NOMO-1 (cell line): ENCODE measurements at regions not wholly inside any gene's neighbourhood (a gene's known extent, or its start where the extent isn't known, plus 50 kb on each side); places are given as distances from the start of the nearest gene placed in this dataset.

Experiments
- DNase-seq, 2 experiments: peaks; one replicate each; lab custom pipeline; 2025; ENCODE audit not compliant: unreplicated experiment in 2 of 2; lab: John Stamatoyannopoulos, UW

DNA sequence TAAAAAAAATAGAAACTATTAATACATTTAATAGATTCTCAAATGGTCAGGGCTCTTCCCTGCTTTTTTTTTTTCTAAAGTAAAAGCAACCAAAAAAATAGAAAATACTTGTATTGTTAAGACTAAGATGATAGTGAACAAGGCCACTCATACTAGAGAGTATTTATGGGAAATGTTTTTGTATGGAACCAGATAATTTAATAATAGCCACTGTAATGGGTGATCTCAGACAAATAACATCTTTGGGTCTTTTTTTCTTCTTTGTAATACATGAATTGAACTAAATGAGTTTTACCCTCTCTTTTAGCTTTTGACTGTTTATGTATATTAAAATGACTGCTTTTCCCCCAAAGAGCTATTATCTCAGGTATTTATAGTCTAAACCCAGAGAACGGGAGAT lies 92.1 kb upstream of the ELOVL6 start:
- DNase-seq, result no peak

DNA sequence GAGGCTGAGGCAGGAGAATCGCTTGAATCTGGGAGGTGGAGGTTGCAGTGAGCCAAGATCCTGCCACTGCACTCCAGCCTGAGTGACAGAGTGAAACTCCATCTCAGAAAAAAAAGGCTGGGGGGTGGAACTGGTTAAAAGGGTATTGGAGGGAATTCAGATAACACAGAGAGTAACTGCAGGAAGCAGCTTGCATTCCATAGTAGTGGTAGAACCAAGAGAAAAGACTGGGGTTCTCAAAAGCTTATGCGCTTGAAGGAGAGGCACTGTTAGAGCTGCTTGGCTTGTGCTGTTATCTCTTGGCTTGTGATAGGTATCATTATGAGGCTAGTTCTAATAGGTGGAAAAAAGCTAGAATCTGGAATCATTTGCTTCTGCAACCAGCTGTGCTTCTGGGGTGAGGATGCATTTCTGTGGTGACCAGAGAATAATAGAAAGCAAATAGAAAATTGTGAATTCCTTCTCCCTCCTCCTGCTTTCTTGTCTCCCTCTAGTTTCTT lies 91.2 kb upstream of the ELOVL6 start:
- DNase-seq, result no peak

DNA sequence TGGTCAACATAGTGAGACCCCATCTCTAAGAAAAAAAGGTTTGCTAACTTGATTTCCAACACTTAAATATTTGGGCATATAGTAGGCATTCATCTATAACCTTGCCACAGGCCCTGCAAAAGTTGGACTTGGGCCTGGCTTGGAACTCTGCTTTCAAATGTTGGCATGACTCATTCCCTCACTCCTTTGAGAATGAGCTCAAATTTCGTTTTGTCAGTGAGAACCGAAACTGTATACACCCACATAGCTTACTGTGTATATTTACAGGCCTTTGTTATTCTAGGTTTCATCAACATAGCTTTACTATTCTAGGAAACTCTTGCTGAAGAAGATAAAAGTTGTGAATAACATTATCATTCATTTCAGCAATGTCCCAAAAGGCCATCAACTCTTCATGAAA lies 88.7 kb upstream of the ELOVL6 start:
- DNase-seq, result no peak

DNA sequence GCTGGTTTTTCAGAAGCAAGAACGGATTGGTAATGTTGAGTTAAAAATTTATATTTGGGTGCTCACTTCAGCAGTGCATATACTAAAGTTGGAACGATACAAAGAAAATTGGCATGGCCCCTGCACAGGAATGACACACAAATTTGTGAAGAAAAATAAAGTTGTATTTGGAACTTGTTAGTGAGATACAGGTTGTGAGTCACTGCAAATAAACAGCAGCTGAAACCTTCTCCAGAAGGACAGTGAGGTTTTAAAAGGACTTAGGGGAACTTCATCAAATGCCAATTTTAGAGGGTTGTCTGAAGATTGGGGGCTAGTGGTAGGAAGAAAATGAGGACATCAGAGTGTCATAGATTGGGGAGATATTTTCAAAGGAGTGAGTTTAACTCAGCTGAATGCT lies 79.7 kb upstream of the ELOVL6 start:
- DNase-seq, result no peak

DNA sequence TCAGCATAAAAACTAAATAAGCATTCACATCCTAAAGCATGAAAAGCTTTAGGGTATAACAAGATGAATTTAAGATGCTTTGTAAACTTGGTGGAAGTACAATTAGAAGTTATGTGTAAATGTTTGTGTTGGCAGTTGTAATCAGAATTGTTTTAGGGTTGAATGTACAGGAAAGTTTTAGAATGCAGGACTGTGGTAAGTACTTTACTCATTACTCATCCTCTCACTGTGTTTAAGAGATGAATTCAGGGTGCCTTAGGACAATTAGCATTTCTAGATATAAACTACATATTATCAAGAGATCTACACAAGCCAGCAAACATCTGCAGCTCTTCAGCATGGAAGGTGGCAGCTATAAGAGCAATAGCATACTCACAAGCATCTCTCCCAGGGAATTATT lies 77.5 kb upstream of the ELOVL6 start:
- DNase-seq, result no peak

DNA sequence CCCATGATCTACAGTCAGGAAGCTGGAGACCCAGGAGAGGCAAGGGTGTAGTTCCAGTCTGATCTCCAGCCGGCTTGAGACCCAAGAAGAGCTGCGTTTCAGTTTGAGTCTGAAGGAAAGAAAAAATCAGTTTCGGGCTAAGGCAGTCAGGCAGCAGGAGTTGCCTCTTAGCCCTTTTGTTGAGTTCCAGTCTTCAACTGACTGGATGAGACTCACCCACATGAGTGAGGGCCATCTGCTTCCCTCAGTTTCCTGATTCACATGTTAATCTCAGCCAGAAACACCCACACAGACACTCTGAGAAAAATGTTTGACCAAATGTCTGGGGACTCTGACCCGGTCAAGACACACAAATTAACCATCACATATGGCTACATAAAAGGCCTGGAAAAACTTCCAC lies 73.6 kb upstream of the ELOVL6 start:
- no peak for DNase-seq

DNA sequence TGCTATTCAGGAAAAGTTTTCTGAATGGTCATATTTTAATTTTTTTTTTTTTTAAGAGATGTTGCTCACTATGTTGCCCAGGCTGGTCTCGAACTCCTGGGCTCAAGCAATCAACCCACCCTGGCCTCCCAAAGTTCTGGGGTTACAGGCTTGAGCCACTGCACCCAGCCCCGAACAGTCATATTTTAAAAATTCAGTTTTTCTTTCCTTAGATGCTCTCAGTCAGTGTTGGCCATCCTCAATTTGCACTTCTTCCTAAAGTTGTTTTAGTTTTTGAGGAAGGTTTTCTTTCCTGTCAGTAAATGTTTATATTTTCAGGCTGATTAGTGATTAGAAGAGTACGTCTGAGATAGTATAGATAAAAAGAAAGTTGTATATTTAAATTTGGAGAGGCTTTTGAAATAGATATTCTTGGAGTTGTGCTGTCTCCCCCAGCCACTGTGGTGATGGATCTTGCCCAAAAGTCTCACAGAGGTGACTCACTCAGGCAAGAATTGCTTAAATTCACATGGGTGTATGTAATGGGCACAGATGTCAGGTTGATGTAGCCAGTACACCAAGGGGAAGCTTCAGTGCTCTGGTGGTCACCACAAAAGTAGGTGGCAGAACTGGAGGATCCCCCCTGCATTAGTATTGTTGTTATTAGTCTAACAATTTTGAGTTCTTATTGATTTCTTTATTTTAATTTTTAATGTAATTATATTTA lies 72.2 kb upstream of the ELOVL6 start:
- DNase-seq, result no peak

DNA sequence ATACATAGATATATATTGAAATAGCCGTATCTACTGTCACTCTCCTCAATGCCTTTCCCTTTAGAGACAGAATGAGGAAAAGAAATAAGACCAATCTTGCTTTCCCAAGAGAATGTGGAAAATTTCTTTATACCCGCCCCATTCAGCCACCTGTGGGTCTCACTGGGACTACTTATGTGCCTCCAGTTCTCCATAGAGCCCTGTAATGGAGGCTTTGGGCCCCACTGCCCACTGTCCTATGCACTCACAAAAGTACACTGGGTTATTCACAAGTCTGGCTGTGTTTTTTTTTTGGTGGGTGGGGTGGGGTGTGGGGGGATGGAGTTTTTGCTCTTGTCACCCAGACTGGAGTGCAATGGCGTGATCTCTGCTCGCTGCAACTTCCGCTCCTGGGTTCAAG lies 70.4 kb upstream of the ELOVL6 start:
- no peak for DNase-seq

DNA sequence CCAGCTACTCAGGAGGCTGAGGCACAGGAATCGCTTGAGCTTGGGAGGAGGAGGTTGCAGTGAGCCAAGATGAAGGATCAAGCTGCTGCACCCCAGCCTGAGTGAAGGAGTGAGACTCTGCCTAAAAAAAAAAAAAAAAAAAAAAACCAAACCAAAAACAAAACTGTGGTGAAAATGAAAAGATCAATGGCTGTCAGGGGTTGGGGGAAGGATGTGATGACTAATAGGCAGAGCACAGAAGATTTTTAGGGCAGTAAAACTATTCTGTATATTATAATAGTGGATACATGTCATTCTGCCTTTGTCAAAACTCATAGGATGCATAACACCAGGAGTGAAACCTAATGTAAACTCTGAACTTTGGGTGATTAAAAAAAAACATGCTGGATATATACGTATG lies 69.9 kb upstream of the ELOVL6 start:
- DNase-seq, result no peak

DNA sequence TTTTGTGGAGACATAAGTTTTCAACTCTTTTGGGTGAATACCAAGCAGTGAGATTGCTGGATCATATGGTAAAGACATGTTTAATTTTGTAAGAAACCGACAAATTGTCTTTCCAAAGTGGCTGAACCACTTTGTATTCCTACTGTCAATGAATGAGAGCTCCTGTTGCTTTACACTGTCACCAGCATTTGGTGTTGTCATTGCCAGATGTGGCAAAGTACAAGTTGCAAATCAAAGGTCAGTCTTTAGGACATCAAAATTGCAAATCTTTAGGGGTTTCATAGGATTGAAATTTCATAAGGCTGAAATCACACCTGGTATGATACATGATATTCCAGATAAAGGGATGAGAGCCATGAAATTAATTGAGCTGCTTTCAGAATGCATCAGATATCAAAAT lies 67.7 kb upstream of the ELOVL6 start:
- DNase-seq, result no peak

DNA sequence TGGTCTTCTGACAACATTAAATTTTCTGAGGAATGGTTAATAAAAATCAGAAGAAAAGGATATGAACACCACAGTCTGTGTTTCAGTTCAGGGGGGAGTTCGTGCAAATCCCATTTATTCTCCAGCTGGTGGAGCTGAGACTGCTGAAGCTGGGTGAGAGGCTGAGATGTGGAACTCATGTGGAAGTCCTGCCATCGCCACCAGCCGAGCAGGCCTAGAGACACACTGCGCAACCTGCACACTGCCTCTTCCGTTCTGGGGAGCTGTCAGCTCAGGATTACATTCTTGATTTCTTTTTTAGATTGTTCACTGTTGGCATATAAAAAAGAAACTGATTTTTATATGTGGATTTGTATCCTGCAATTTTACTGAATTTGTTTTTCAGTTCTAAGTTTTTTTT lies 66.6 kb upstream of the ELOVL6 start:
- no peak for DNase-seq

DNA sequence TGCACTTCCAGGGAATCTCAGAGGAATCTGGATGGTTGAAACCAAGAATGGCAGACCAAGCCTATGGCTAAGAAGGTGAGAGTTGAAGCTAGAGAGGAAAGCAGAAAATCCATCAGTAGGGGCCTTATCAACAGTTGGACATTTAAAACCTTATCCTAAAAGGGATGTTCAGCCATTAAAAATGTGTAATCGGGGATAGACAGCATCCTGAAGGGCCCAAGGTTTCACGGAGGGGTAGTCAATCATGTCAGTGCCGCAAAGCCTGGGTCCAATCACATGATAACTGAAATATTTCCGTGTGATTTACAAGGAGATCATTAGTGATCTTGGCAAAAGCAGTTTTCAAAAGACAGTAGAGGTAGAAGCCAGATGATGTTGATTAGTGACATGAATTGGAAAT lies 61.9 kb upstream of the ELOVL6 start:
- no peak for DNase-seq

DNA sequence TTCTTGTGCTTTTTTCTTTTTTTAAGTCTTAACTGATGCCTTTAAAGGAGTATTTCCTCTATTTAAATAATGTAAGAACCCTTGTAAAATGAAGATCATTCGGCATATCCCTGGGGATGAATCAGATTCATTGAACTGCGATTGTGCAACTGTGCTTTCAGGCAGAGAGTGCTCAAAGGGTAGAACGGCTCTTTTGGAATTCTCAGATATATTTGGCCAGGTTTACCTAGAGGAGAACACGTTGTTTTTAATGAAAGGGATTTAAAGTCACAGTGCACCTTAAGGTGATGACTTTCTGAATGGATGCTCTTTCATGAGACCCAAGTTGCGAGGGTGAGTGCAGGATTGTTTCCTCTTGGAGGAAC lies 51.6 kb upstream of the ELOVL6 start:
- DNase-seq, result no peak

DNA sequence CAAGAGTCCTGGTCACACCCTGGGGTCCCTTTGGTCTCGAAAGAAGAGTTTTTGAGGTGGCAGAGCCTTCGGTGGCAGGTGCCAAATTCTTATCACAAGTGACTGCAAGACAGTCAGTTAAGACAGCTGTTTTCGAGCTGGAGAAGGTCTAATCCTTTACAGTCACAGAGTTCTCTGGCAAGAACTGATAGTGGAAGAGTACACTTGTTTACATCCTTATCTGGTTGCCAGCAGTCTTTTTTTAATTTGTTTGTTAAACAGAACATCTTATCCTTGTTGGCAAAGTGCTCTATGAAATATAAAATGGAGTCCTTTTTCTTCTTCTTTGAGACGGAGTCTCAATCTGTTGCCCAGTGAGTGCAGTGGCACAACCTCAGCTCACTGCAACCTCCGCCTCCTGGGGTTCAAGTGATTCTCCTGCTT lies 50.4 kb upstream of the ELOVL6 start:
- no peak for DNase-seq
